Stimulated activated effector memory CD8-positive, alpha-beta T cell treated with anti-CD3 and anti-CD28 coated beads, Interleukin-12 subunit alpha, Interleukin-12 subunit beta, amount 100 ng/mL, for 72 hours (primary cell): ENCODE measurements at regions not wholly inside any gene's neighbourhood (a gene's known extent, or its start where the extent isn't known, plus 50 kb on each side); places are given as distances from the start of the nearest gene placed in this dataset.
"Not testable (repeated sequence)": the region's sequence is repeated elsewhere in the genome, so short reads cannot be mapped to it uniquely, and the experiment has no call there.

Experiments used
- ATAC-seq: fragments of 150-1000 bp; cut with Tn5 transposase; 2 replicates; pipeline ENCODE4 v1.10.0; 2021
- DNase-seq, 2 donors: peaks; one replicate each; pipeline ENCODE4 v3.0.0; 2021 to 2022; ENCODE audit warnings: low spot score in 2 of 2
- H3K27ac Mint-ChIP-seq: one replicate; pipeline ENCODE4 v1.8.0; 2022; ENCODE audit warnings: mild to moderate bottlenecking, mixed read lengths
- H3K36me3 Mint-ChIP-seq: one replicate; pipeline ENCODE4 v1.8.0; 2022; ENCODE audit warnings: mild to moderate bottlenecking, mixed read lengths
- H3K4me1 Mint-ChIP-seq: one replicate; pipeline ENCODE4 v1.8.0; 2022; ENCODE audit warnings: mixed read lengths
- H3K4me3 Mint-ChIP-seq: one replicate; pipeline ENCODE4 v1.8.0; 2022; ENCODE audit warnings: mild to moderate bottlenecking, mixed read lengths
- H3K9me3 Mint-ChIP-seq: one replicate; pipeline ENCODE4 v1.8.0; 2022; ENCODE audit warnings: mixed read lengths

DNA sequence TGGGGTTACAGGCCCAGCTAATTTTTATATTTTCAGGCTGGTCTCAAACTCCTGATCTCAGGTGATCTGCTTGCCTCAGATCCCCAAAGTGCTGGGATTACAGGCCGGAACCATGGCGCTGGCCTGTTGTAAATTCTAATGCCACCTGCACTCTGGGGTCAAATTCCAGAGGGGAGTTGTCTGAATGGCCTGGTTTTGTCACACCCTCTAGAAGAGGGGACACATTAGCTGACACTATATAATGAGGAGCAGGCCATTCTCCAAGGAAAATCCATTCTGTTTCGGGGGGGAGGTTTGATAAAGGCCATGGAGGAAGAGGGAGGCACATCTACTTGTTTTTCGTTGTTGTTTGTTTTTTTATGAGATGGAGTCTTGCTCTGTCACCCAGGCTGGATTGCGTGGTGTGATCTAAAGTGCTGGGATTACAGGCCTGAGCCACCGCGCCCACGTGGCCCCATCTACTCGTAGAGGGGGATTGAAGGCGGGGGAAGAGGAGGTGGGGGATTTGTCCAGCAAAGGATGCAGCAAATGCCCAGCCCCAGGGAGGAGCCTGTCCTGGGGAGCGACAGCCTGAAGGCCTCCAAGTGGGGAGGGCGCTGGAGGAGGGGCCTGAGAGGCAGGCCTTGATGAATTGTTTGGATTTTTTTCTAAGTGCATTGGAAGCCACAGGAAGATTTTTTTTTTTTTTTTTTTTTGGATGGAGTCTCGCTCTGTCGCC is 78.4 kb upstream of the SLC45A1 start:
- no peaks in the 10 kb centered on the region for H3K9me3 Mint-ChIP-seq
- H3K27ac Mint-ChIP-seq: no peak overlapping the region
- H3K36me3 Mint-ChIP-seq: no peaks in the 10 kb centered on the region
- no peak for DNase-seq
- no peak for ATAC-seq
- no peak overlapping the region for H3K4me3 Mint-ChIP-seq
- H3K4me1 Mint-ChIP-seq: no peaks in the 10 kb centered on the region

- no peaks in the 10 kb centered on the region for H3K4me1 Mint-ChIP-seq
- ATAC-seq (no peak), DNase-seq (no peak)
- H3K36me3 Mint-ChIP-seq: no peaks in the 10 kb centered on the region
- no peak overlapping the region for H3K27ac Mint-ChIP-seq
- H3K9me3 Mint-ChIP-seq: no peaks in the 10 kb centered on the region
- H3K4me3 Mint-ChIP-seq: no peak overlapping the region
Measured at GRCh38 chr1:8239039-8239305, 78.9 kb upstream of the SLC45A1 start.

- no peak overlapping the region for H3K4me3 Mint-ChIP-seq
- no peaks in the 10 kb centered on the region for H3K9me3 Mint-ChIP-seq
- no peaks in the 10 kb centered on the region for H3K4me1 Mint-ChIP-seq
- ATAC-seq: no peak
- H3K36me3 Mint-ChIP-seq: no peaks in the 10 kb centered on the region
- DNase-seq: no peak
- no peak overlapping the region for H3K27ac Mint-ChIP-seq
Measured at GRCh38 chr1:8238141-8239038, 79.5 kb upstream of the SLC45A1 start.

- Mint-ChIP-seq H3K36me3 (no peaks in the 10 kb centered on the region), H3K4me3 (no peak overlapping the region)
- no peak for ATAC-seq
Measured at GRCh38 chr1:8232036-8232757, 85.7 kb upstream of the SLC45A1 start.

GRCh38 chr1:8230292-8230621 is 87.7 kb upstream of the SLC45A1 start:
- H3K9me3 Mint-ChIP-seq: peaks cover 5% of the 10 kb centered on the region
- ATAC-seq (no peak), DNase-seq (no peak)
- H3K36me3 Mint-ChIP-seq: no peaks in the 10 kb centered on the region
- H3K4me3 Mint-ChIP-seq: no peak overlapping the region
- H3K4me1 Mint-ChIP-seq: peaks cover 6% of the 10 kb centered on the region
- no peak overlapping the region for H3K27ac Mint-ChIP-seq

More at GRCh38 chr1:8232036-8232757, 85.7 kb upstream of the SLC45A1 start:
- Mint-ChIP-seq H3K9me3 (peaks cover 5% of the 10 kb centered on the region), H3K27ac (no peak overlapping the region), H3K4me1 (no peaks in the 10 kb centered on the region)
- no peak for DNase-seq

DNA sequence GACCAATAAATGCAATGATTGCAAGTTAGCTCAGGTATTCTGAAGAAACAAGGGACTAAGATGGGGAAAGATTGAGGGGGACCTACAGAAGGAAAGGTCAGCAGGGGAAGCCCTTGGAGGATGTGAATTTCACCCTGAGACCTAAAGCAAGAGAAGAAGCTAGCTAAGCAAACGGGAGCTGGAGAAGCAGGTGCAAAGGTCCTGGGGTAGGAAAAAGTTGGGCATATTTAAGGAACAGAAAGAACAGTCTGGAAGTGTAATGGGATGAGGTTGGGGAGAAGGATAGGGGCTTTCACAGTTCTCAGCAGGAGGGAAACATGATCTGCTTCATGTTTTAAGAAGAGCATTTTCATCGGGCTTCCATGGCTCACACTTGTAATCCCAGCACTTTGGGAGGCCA is 89.7 kb upstream of the SLC45A1 start:
- peaks cover 12% of the 10 kb centered on the region for H3K4me1 Mint-ChIP-seq
- H3K4me3 Mint-ChIP-seq: no peak overlapping the region
- DNase-seq (no peak), ATAC-seq (no peak)
- H3K27ac Mint-ChIP-seq: no peak overlapping the region
- peaks cover 5% of the 10 kb centered on the region for H3K9me3 Mint-ChIP-seq
- H3K36me3 Mint-ChIP-seq: no peaks in the 10 kb centered on the region

DNA sequence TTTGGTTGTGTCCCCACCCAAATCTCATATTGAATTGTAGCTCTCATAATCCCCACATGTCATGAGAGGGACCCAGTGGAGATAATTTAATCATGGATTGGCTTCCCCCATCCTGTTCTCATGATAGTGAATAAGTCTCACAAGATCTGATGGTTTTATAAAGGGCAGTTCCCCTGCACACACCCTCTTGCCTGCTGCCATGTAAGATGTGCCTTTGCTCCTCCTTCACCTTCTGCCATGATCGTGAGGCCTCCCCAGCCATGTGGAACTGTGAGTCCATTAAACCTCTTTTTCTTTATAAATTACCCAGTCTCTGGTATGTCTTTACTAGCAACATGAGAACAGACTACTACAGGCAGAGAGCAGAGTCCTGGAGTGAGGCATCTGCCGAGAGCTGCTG is 90.2 kb upstream of the SLC45A1 start:
- H3K4me1 Mint-ChIP-seq: peaks cover 12% of the 10 kb centered on the region
- not testable (repeated sequence) for H3K9me3 Mint-ChIP-seq, ATAC-seq

DNA sequence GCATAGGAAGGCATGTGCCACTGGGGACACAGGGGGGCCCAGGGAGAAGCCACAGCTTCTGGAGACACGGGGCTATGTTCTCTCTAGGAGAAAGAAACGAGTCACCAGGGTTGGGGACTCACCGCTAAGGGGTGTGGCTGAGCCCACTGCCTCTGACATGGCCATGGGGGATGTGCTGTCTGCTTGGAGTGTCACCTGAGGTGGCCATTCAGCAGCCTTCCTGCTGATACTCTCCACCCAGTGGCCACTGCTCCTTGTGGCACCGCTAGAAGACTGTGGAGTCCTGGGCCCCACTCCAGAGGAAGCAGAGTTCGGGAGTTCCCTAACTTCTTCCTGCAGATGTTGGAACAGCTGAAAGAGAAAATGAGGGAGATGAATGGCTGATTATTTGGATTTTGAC is 91.2 kb upstream of the SLC45A1 start:
- Mint-ChIP-seq H3K9me3 (peaks cover 5% of the 10 kb centered on the region), H3K27ac (no peak overlapping the region), H3K4me3 (no peak overlapping the region), H3K4me1 (peaks cover 12% of the 10 kb centered on the region), H3K36me3 (no peaks in the 10 kb centered on the region)
- DNase-seq: no peak
- peak; percentile 31 for ATAC-seq

More for the DNA sequence above, 90.2 kb upstream of the SLC45A1 start:
- H3K36me3 Mint-ChIP-seq, DNase-seq, H3K4me3 Mint-ChIP-seq, H3K27ac Mint-ChIP-seq: not testable (repeated sequence)

DNA sequence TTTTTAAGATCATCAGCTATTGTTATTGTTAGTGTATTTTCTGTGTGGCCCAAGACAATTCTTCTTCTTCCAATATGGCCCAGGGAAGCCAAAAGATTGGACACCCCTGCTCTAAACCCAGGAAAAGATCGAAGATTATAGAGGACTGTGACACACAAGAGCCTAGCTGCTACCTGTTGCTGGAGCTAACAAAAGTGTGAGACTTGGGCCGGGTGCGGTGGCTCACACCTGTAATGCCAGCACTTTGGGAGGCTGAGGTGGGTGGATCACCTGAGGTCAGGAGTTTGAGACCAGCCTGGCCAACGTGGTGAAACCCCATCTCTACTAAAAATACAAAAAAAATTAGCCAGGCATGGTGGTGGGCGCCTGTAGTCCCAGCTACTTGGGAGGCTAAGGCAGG is 91.9 kb upstream of the SLC45A1 start:
- H3K27ac Mint-ChIP-seq, H3K36me3 Mint-ChIP-seq, H3K4me3 Mint-ChIP-seq, H3K9me3 Mint-ChIP-seq, ATAC-seq, DNase-seq: not testable (repeated sequence)
- peaks cover 12% of the 10 kb centered on the region for H3K4me1 Mint-ChIP-seq

GRCh38 chr1:8223526-8223925 is 94.4 kb upstream of the SLC45A1 start:
- DNase-seq (no peak), ATAC-seq (no peak)
- Mint-ChIP-seq H3K4me1 (peaks cover 30% of the 10 kb centered on the region), H3K27ac (no peak overlapping the region), H3K36me3 (no peaks in the 10 kb centered on the region), H3K4me3 (no peak overlapping the region), H3K9me3 (peaks cover 5% of the 10 kb centered on the region)

GRCh38 chr1:8222789-8223188 is 95.1 kb upstream of the SLC45A1 start:
- no peak overlapping the region for H3K27ac Mint-ChIP-seq
- H3K36me3 Mint-ChIP-seq: no peaks in the 10 kb centered on the region
- DNase-seq: no peak
- peaks cover under 1% of the 10 kb centered on the region for H3K9me3 Mint-ChIP-seq
- H3K4me3 Mint-ChIP-seq: no peak overlapping the region
- no peak for ATAC-seq
- H3K4me1 Mint-ChIP-seq: peaks cover 37% of the 10 kb centered on the region

DNA sequence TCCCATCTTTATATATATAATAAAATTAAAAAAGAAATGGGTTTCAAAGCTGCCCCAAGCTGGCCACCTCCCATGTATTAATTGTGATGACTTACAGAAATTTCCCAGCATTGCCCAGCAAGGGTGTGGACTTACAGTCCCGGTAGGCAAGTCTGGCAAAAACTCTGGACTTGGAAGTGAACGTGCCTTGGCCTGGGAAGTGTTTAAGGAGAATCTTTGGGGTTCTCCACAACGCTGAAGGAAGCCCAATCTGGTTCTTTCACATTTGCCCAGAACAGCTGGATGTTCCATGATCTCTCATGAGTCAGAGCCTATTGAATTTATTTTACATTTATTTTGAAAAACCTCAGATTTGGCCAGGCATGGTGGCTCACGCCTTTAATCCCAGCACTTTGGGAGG is 98.4 kb upstream of the SLC45A1 start:
- no peak for DNase-seq
- no peak overlapping the region for H3K27ac Mint-ChIP-seq
- no peaks in the 10 kb centered on the region for H3K36me3 Mint-ChIP-seq
- H3K9me3 Mint-ChIP-seq: no peaks in the 10 kb centered on the region
- no peak for ATAC-seq
- no peak overlapping the region for H3K4me3 Mint-ChIP-seq
- peaks cover 34% of the 10 kb centered on the region for H3K4me1 Mint-ChIP-seq

- H3K9me3 Mint-ChIP-seq: no peaks in the 10 kb centered on the region
Measured at GRCh38 chr1:8218351-8219092, 99.4 kb upstream of the SLC45A1 start.

GRCh38 chr1:8217809-8218208 is 100.1 kb upstream of the SLC45A1 start:
- DNase-seq: no peak
- peak overlapping the region; percentile 70 for H3K4me3 Mint-ChIP-seq

More at GRCh38 chr1:8218351-8219092, 99.4 kb upstream of the SLC45A1 start:
- DNase-seq: no peak
- Mint-ChIP-seq H3K36me3 (no peaks in the 10 kb centered on the region), H3K4me1 (peaks cover 34% of the 10 kb centered on the region), H3K27ac (no peak overlapping the region), H3K4me3 (peak overlapping the region; percentile 70)
- no peak for ATAC-seq

More at GRCh38 chr1:8217809-8218208, 100.1 kb upstream of the SLC45A1 start:
- H3K36me3 Mint-ChIP-seq: no peaks in the 10 kb centered on the region
- H3K9me3 Mint-ChIP-seq: no peaks in the 10 kb centered on the region
- ATAC-seq: no peak
- H3K4me1 Mint-ChIP-seq: peaks cover 41% of the 10 kb centered on the region
- no peak overlapping the region for H3K27ac Mint-ChIP-seq
